ENCODE measurements at regions not wholly inside any gene's neighbourhood (a gene's known extent, or its start where the extent isn't known, plus 50 kb on each side); places are given as distances from the start of the nearest gene placed in this dataset.

DNA sequence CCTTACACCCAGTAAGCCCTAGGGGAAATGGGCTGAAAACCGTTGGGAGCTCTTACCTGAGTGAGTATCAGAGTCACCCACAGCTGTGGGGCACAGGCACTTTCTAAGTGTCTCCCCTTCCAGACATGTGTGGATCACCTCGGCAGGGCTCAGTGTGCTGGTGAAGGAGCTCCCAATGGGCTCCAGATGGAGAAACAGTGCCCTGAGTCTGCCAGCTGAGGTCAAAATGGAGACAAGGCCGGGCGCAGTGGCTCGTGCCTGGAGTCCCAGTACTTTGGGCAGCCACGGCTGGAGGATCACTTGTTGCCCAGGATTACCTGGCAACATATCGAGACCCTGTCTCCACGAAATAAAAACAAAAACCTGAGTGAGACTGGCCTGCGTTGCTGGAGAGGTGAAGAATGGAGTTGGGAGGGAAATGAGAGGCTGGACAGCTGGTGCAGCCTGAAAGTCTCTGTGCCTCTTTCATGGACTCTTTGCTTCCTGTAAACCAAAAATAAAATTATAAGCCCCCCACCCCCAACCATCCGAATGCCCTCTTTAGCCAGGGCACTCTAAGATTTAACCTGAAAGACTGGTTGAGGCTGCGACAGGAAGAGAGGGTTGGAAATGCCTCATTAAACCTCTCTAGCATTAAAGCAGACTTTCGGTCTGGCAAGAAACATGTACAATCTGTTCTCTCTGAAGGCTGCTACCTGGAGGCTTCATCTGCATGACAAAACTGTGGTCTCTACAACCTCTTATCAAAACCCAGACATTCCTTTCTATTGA is 111.8 kb downstream of the SNX19 start:
- Histone ChIP-seq H3K9me3 (ENCODE audit: control extremely low read depth in 1 of 3, control insufficient read depth in 2 of 3, insufficient read depth in 1 of 3, low read length in 2 of 3) (no peaks in the 10 kb centered on the region), H2AFZ (ENCODE audit: insufficient read depth, low read depth, low read length, poor library complexity, severe bottlenecking) (no peak overlapping the region), H3K27ac (ENCODE audit: low read length in 2 of 2) (no peak overlapping the region), H3K79me2 (ENCODE audit: control insufficient read depth, insufficient read depth, low read length) (no peaks in the 10 kb centered on the region), H3K9ac (ENCODE audit: low read length) (no peak overlapping the region), H3K36me3 (replicated peaks in 1 of 2; ENCODE audit: control extremely low read depth in 1 of 2, control insufficient read depth in 1 of 2, extremely low read depth in 1 of 2, insufficient read depth in 2 of 2, low read length in 1 of 2) (no peaks in the 10 kb centered on the region), H3K4me2 (replicated peaks; ENCODE audit: low read depth, low read length, poor library complexity, severe bottlenecking) (no peak overlapping the region), H3K4me3 (ENCODE audit: control extremely low read depth in 1 of 5, extremely low read depth in 1 of 5, insufficient read depth in 1 of 5, low read depth in 2 of 5, low read length in 4 of 5) (no peak overlapping the region), H4K20me1 (ENCODE audit: control insufficient read depth, insufficient read depth, low read length, poor library complexity, severe bottlenecking) (no peaks in the 10 kb centered on the region), H3K4me1 (ENCODE audit: control insufficient read depth in 2 of 2, insufficient read depth in 2 of 2, low read length in 2 of 2) (no peaks in the 10 kb centered on the region), H3K27me3 (replicated peaks in 1 of 4; ENCODE audit: control extremely low read depth in 1 of 4, control insufficient read depth in 3 of 4, insufficient read depth in 4 of 4, low read length in 3 of 4) (no peaks in the 10 kb centered on the region)
- Mint-ChIP-seq H3K27me3 (peaks cover 3% of the 10 kb centered on the region), H3K9me3 (ENCODE audit: insufficient read depth) (peaks cover 3% of the 10 kb centered on the region), H3K4me1 (no peaks in the 10 kb centered on the region), H3K4me3 (no peak overlapping the region), H3K27ac (no peak overlapping the region)
- intact Hi-C loops (cut with micrococcal nuclease) = no loop called here
- CTCF ChIA-PET = no interaction called here
- ATAC-seq (ENCODE audit: low read depth) (no peak), DNase-seq (no peak)
- POLR2A ChIA-PET = no interaction called here
- TF ChIP-seq EZH2 (IDR thresholded peaks at IDR 0.05; ENCODE audit: borderline replicate concordance, insufficient read depth, low read depth, low read length, poor library complexity, severe bottlenecking) = no peak
- TF ChIP-seq, protein P1, sequence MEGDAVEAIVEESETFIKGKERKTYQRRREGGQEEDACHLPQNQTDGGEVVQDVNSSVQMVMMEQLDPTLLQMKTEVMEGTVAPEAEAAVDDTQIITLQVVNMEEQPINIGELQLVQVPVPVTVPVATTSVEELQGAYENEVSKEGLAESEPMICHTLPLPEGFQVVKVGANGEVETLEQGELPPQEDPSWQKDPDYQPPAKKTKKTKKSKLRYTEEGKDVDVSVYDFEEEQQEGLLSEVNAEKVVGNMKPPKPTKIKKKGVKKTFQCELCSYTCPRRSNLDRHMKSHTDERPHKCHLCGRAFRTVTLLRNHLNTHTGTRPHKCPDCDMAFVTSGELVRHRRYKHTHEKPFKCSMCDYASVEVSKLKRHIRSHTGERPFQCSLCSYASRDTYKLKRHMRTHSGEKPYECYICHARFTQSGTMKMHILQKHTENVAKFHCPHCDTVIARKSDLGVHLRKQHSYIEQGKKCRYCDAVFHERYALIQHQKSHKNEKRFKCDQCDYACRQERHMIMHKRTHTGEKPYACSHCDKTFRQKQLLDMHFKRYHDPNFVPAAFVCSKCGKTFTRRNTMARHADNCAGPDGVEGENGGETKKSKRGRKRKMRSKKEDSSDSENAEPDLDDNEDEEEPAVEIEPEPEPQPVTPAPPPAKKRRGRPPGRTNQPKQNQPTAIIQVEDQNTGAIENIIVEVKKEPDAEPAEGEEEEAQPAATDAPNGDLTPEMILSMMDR (IDR thresholded peaks at IDR 0.05) = no peak
- WGBS (ENCODE audit: insufficient coverage) = 91% methylated on average over 12 of the region's 12 CpGs

DNA sequence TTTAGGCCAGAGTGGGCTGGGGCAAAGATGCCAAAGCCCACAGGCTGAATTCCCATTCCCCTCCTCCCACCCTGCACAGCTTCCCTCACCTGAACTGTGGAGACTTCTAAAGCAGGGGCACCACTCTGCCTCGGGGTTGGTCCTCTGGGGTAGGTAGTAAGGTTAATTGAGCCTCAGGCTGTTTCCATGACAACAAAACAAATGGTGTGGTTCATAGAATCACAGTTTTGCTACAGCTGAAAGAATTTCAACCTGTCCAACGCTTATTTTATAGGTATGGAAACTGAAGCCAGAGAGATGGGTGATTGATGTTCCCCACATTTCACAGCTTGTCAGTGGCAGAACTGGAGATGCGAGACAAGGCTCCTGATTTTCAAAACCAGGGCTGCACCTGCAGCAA is 109.5 kb downstream of the SNX19 start:
- ChIA-PET POLR2A (no interaction called here), CTCF (no interaction called here)
- Mint-ChIP-seq H3K4me1 (no peaks in the 10 kb centered on the region), H3K27me3 (peaks cover 10% of the 10 kb centered on the region), H3K9me3 (ENCODE audit: insufficient read depth) (no peaks in the 10 kb centered on the region), H3K27ac (no peak overlapping the region), H3K4me3 (no peak overlapping the region)
- Histone ChIP-seq H4K20me1 (ENCODE audit: control insufficient read depth, insufficient read depth, low read length, poor library complexity, severe bottlenecking) (no peaks in the 10 kb centered on the region), H3K27ac (ENCODE audit: low read length in 2 of 2) (no peak overlapping the region), H3K4me2 (replicated peaks; ENCODE audit: low read depth, low read length, poor library complexity, severe bottlenecking) (no peak overlapping the region), H3K9me3 (ENCODE audit: control extremely low read depth in 1 of 3, control insufficient read depth in 2 of 3, insufficient read depth in 1 of 3, low read length in 2 of 3) (no peaks in the 10 kb centered on the region), H2AFZ (ENCODE audit: insufficient read depth, low read depth, low read length, poor library complexity, severe bottlenecking) (no peak overlapping the region), H3K4me1 (ENCODE audit: control insufficient read depth in 2 of 2, insufficient read depth in 2 of 2, low read length in 2 of 2) (no peaks in the 10 kb centered on the region), H3K36me3 (replicated peaks in 1 of 2; ENCODE audit: control extremely low read depth in 1 of 2, control insufficient read depth in 1 of 2, extremely low read depth in 1 of 2, insufficient read depth in 2 of 2, low read length in 1 of 2) (no peaks in the 10 kb centered on the region), H3K27me3 (replicated peaks in 1 of 4; ENCODE audit: control extremely low read depth in 1 of 4, control insufficient read depth in 3 of 4, insufficient read depth in 4 of 4, low read length in 3 of 4) (no peaks in the 10 kb centered on the region), H3K79me2 (ENCODE audit: control insufficient read depth, insufficient read depth, low read length) (no peaks in the 10 kb centered on the region), H3K4me3 (ENCODE audit: control extremely low read depth in 1 of 5, extremely low read depth in 1 of 5, insufficient read depth in 1 of 5, low read depth in 2 of 5, low read length in 4 of 5) (no peak overlapping the region), H3K9ac (ENCODE audit: low read length) (no peak overlapping the region)
- ATAC-seq (ENCODE audit: low read depth) = no peak
- TF ChIP-seq EZH2 (IDR thresholded peaks at IDR 0.05; ENCODE audit: borderline replicate concordance, insufficient read depth, low read depth, low read length, poor library complexity, severe bottlenecking) = no peak
- TF ChIP-seq, protein P1 (IDR thresholded peaks at IDR 0.05) = no peak
- intact Hi-C loops (cut with micrococcal nuclease) = no loop called here
- 90% methylated on average over 2 of the region's 3 CpGs for WGBS (ENCODE audit: insufficient coverage)
- no peak for DNase-seq

Measured in B cell (primary cell).